HG02642 (cell line): ENCODE measurements at regions not wholly inside any gene's neighbourhood (a gene's known extent, or its start where the extent isn't known, plus 50 kb on each side); places are given as distances from the start of the nearest gene placed in this dataset.

ENCODE experiments used
- ATAC-seq: cut with Tn5 transposase; IDR thresholded peaks from one replicate; pipeline ENCODE4 v1.9.1; 2021; ENCODE audit warnings: mild to moderate bottlenecking; ENCODE audit not compliant: unreplicated experiment, poor library complexity

GRCh38 chr18:73279498-73279897 lies 411.7 kb upstream of the NETO1 start:
- no peak for ATAC-seq

- ATAC-seq: no peak
Observed at GRCh38 chr18:73274812-73275621, 407.2 kb upstream of the NETO1 start.

GRCh38 chr18:73270920-73271634 lies 403.3 kb upstream of the NETO1 start:
- no peak for ATAC-seq

GRCh38 chr18:73264562-73264921 lies 396.8 kb upstream of the NETO1 start:
- ATAC-seq: no peak

GRCh38 chr18:73261923-73262322 lies 394.1 kb upstream of the NETO1 start:
- ATAC-seq: no peak

- ATAC-seq: no peak
Observed at GRCh38 chr18:73261243-73261642, 393.5 kb upstream of the NETO1 start.

- ATAC-seq: no peak
Observed at GRCh38 chr18:73258375-73259087, 390.7 kb upstream of the NETO1 start.

- no peak for ATAC-seq
Observed at GRCh38 chr18:73254564-73254963, 386.8 kb upstream of the NETO1 start.

- ATAC-seq: no peak
Observed at GRCh38 chr18:73249030-73249429, 381.2 kb upstream of the NETO1 start.

- no peak for ATAC-seq
Observed at GRCh38 chr18:73246763-73247162, 379.0 kb upstream of the NETO1 start.

GRCh38 chr18:73245345-73245744 lies 377.6 kb upstream of the NETO1 start:
- ATAC-seq: no peak

- no peak for ATAC-seq
Observed at GRCh38 chr18:73244401-73244800, 376.6 kb upstream of the NETO1 start.

GRCh38 chr18:73240899-73241298 lies 373.1 kb upstream of the NETO1 start:
- ATAC-seq: no peak

GRCh38 chr18:73235921-73236320 lies 368.1 kb upstream of the NETO1 start:
- ATAC-seq: no peak

GRCh38 chr18:73235491-73235890 lies 367.7 kb upstream of the NETO1 start:
- ATAC-seq: peak; percentile 86

- ATAC-seq: peak; percentile 53
Observed at GRCh38 chr18:73232933-73233332, 365.1 kb upstream of the NETO1 start.

- no peak for ATAC-seq
Observed at GRCh38 chr18:73220663-73221062, 352.9 kb upstream of the NETO1 start.

- no peak for ATAC-seq
Observed at GRCh38 chr18:73218293-73218692, 350.5 kb upstream of the NETO1 start.

GRCh38 chr18:73214970-73215369 lies 347.2 kb upstream of the NETO1 start:
- ATAC-seq: no peak

GRCh38 chr18:73212442-73212841 lies 344.7 kb upstream of the NETO1 start:
- ATAC-seq: no peak

GRCh38 chr18:73201940-73202339 lies 334.2 kb upstream of the NETO1 start:
- ATAC-seq: no peak
